Heart left ventricle (tissue), 13 donors: ENCODE measurements at regions not wholly inside any gene's neighbourhood (a gene's known extent, or its start where the extent isn't known, plus 50 kb on each side); places are given as distances from the start of the nearest gene placed in this dataset.

Experiments used
- CTCF ChIP-seq, 12 donors: fragments of 200-600 bp; sonication (generic) in 4 of 12; IDR thresholded peaks; one replicate each; pipeline versions ENCODE4 v1.5.0 to v1.8.0; 2018 to 2022; ENCODE audit warnings: antibody characterized with exemption in 12 of 12, mild to moderate bottlenecking in 5 of 12
- POLR2A ChIP-seq, 2 donors: fragments of 450-650 bp; IDR thresholded peaks; one replicate each; pipeline ENCODE4 v1.6.1; 2017; ENCODE audit warnings: antibody characterized with exemption in 2 of 2, mild to moderate bottlenecking in 2 of 2, moderate library complexity in 2 of 2
- donor health status: ischemic (EF 13 %, LVEDD 7.1; RV severe dilation, severe dysfunction).
- donor health status: DM: no; HTN: yes; CAD: no.
- donor health status: DM: no; HTN: no; CAD: no.
- donor health status: ischemic (EF 25% LVEDD 6.9; RV normal size, moderate dysfunction).
- donor health status: ischemic (EF 25% LVEDD 5.7; RV mildly dilated, moderate dysfunction).
- donor health status: ischemic (EF 35%, LVEDD 5.7; RV mildly dilated, moderate dysfunction).
- donor health status: nonischemic (EF 11% LVEDD 7.7; RV severe dilation, severe dysfunction).
- donor health status: DM: yes; HTN: yes; CAD: no.
- donor health status: PGD.
- donor health status: ischemic (EF 29% LVEDD 5.4; RV normal size, mild dysfunction).
- donor health status: nonischemic (EF 23%, LVEDD 6.1; RV moderate dilation, normal function).

GRCh38 chrX:122739770-122740169 is 444.3 kb upstream of the GRIA3 start:
- TF ChIP-seq CTCF (IDR thresholded peaks at IDR 0.05), result no peak
- TF ChIP-seq POLR2A (IDR thresholded peaks at IDR 0.05), result no peak
